ENCODE measurements at regions not wholly inside any gene's neighbourhood (a gene's known extent, or its start where the extent isn't known, plus 50 kb on each side); places are given as distances from the start of the nearest gene placed in this dataset.
"Not testable (repeated sequence)": the region's sequence is repeated elsewhere in the genome, so short reads cannot be mapped to it uniquely, and the experiment has no call there.

- no peak for DNase-seq (ENCODE audit: low spot score)
Observed at GRCh38 chr20:7773511-7773910, 166.7 kb downstream of the HAO1 start.

GRCh38 chr20:7775072-7775471 is 165.2 kb downstream of the HAO1 start:
- DNase-seq (ENCODE audit: low spot score), result no peak

- no peak for DNase-seq (ENCODE audit: low spot score)
Observed at GRCh38 chr20:7776148-7776547, 164.1 kb downstream of the HAO1 start.

- DNase-seq (ENCODE audit: low spot score), result no peak
Observed at GRCh38 chr20:7790189-7790588, 150.1 kb downstream of the HAO1 start.

- DNase-seq (ENCODE audit: low spot score), result no peak
Observed at GRCh38 chr20:7792150-7792869, 147.9 kb downstream of the HAO1 start.

- no peak for DNase-seq (ENCODE audit: low spot score)
Observed at GRCh38 chr20:7798176-7798575, 142.1 kb downstream of the HAO1 start.

GRCh38 chr20:7799862-7800261 is 140.4 kb downstream of the HAO1 start:
- no peak for DNase-seq (ENCODE audit: low spot score)

- not testable (repeated sequence) for DNase-seq (ENCODE audit: low spot score)
Observed at GRCh38 chr20:7803411-7804151, 136.7 kb downstream of the HAO1 start.

- no peak for DNase-seq (ENCODE audit: low spot score)
Observed at GRCh38 chr20:7806831-7807230, 133.4 kb downstream of the HAO1 start.

- DNase-seq (ENCODE audit: low spot score), result no peak
Observed at GRCh38 chr20:7817286-7817685, 123.0 kb downstream of the HAO1 start.

GRCh38 chr20:7818477-7818876 is 121.8 kb downstream of the HAO1 start:
- no peak for DNase-seq (ENCODE audit: low spot score)

GRCh38 chr20:7820897-7821296 is 119.4 kb downstream of the HAO1 start:
- DNase-seq (ENCODE audit: low spot score), result no peak

GRCh38 chr20:7822772-7823171 is 117.5 kb downstream of the HAO1 start:
- DNase-seq (ENCODE audit: low spot score), result no peak

- DNase-seq (ENCODE audit: low spot score), result no peak
Observed at GRCh38 chr20:7828437-7828836, 111.8 kb downstream of the HAO1 start.

- DNase-seq (ENCODE audit: low spot score), result no peak
Observed at GRCh38 chr20:7829031-7829430, 111.2 kb downstream of the HAO1 start.

- DNase-seq (ENCODE audit: low spot score), result no peak
Observed at GRCh38 chr20:7829776-7830175, 110.5 kb downstream of the HAO1 start.
